ENCODE measurements at regions not wholly inside any gene's neighbourhood (a gene's known extent, or its start where the extent isn't known, plus 50 kb on each side); places are given as distances from the start of the nearest gene placed in this dataset.

DNA sequence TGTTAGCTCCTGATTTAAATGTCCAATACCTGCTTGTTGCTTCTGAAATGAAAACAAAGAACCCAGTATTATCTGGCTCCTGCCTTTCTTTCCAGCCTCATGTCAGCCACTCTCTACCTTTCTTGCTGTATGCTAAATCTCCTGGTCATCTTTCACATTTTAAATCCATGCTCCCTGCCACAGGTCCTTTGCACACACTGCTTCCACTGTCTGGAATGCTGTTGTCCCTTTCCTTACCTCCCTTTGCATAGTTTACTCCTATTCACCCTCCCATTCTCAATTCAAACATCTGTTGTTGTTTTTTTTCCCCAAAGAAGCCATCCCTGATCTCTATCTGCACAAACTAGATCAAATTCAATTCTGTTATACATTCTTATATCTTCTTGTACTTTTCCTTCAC, 97.0 kb upstream of the NR4A3 start:
- Histone ChIP-seq H3K36me3 (no peaks in the 10 kb centered on the region), H3K27me3 (no peaks in the 10 kb centered on the region), H3K4me3 (no peak overlapping the region), H3K9me3 (no peaks in the 10 kb centered on the region), H3K27ac (no peak overlapping the region), H3K4me1 (peaks cover 0 to 11% (median 6%) of the 10 kb centered on the region in 4 donors)
- TF ChIP-seq POLR2AphosphoS5 (IDR thresholded peaks at IDR 0.05): no peak
- TF ChIP-seq EP300 (IDR thresholded peaks at IDR 0.05): no peak
- TF ChIP-seq, protein P1, sequence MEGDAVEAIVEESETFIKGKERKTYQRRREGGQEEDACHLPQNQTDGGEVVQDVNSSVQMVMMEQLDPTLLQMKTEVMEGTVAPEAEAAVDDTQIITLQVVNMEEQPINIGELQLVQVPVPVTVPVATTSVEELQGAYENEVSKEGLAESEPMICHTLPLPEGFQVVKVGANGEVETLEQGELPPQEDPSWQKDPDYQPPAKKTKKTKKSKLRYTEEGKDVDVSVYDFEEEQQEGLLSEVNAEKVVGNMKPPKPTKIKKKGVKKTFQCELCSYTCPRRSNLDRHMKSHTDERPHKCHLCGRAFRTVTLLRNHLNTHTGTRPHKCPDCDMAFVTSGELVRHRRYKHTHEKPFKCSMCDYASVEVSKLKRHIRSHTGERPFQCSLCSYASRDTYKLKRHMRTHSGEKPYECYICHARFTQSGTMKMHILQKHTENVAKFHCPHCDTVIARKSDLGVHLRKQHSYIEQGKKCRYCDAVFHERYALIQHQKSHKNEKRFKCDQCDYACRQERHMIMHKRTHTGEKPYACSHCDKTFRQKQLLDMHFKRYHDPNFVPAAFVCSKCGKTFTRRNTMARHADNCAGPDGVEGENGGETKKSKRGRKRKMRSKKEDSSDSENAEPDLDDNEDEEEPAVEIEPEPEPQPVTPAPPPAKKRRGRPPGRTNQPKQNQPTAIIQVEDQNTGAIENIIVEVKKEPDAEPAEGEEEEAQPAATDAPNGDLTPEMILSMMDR (IDR thresholded peaks at IDR 0.05): no peak
- TF ChIP-seq POLR2A (IDR thresholded peaks at IDR 0.05): no peak
- ATAC-seq (ENCODE audit: low FRiP score in 2 of 2) (no peak), DNase-seq (no peak)

DNA sequence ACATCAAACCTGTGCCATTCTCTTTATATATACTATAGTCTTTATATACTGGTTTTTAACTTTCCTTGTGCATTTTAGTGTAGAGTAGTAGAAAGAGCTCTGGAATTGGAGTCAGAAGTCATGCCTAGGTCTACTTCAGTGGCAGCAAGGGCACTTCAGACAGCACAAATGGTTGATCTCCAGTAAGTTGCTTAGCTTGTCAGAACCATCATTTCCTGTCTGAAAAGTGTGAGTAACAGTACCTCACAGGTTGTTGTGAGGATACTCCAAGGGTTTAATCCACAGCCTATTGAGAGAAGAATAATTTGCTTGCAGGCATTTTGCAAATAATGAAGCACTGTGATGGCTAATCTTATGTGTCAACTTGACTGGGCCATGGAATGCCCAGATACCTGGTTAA, 95.8 kb upstream of the NR4A3 start:
- H3K4me1 ChIP-seq: peaks cover 0 to 4% (median 0%) of the 10 kb centered on the region in 4 donors
- no peaks in the 10 kb centered on the region for H3K36me3 ChIP-seq
- DNase-seq (no peak), ATAC-seq (ENCODE audit: low FRiP score in 2 of 2) (no peak)
- no peaks in the 10 kb centered on the region for H3K27me3 ChIP-seq
- no peaks in the 10 kb centered on the region for H3K9me3 ChIP-seq
- TF ChIP-seq POLR2AphosphoS5 (IDR thresholded peaks at IDR 0.05) (no peak), POLR2A (IDR thresholded peaks at IDR 0.05) (no peak)
- TF ChIP-seq, protein P1 (IDR thresholded peaks at IDR 0.05): no peak
- H3K27ac ChIP-seq: no peak overlapping the region
- H3K4me3 ChIP-seq: no peak overlapping the region

DNA sequence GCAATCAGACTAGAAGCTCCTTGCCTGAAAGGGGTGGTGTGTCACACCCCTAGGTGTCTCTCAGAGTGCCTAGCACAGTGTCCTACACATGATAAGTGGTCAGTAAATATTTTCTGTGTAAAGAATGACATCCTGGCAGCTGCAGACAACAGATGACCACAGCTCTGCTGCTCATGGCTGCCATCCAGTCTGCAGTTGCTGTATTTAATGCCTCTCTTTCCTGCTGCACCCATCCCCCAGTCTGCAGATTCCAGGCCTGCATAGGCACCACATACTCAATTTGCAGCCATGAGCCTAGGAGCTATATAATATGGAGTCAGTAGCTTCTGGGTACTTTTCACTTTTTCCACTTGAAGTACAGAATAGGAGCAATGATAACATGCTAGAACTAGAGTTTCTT, 94.9 kb upstream of the NR4A3 start:
- Histone ChIP-seq H3K4me1 (peaks cover 0 to under 1% (median 0%) of the 10 kb centered on the region in 4 donors), H3K27ac (no peak overlapping the region), H3K4me3 (no peak overlapping the region), H3K27me3 (no peaks in the 10 kb centered on the region), H3K9me3 (no peaks in the 10 kb centered on the region), H3K36me3 (no peaks in the 10 kb centered on the region)
- no peak for ATAC-seq (ENCODE audit: low FRiP score in 2 of 2)
- DNase-seq: no peak
- TF ChIP-seq POLR2A (IDR thresholded peaks at IDR 0.05): no peak
- TF ChIP-seq, protein P1 (IDR thresholded peaks at IDR 0.05): no peak
- TF ChIP-seq POLR2AphosphoS5 (IDR thresholded peaks at IDR 0.05): no peak
- TF ChIP-seq EP300 (IDR thresholded peaks at IDR 0.05): no peak

DNA sequence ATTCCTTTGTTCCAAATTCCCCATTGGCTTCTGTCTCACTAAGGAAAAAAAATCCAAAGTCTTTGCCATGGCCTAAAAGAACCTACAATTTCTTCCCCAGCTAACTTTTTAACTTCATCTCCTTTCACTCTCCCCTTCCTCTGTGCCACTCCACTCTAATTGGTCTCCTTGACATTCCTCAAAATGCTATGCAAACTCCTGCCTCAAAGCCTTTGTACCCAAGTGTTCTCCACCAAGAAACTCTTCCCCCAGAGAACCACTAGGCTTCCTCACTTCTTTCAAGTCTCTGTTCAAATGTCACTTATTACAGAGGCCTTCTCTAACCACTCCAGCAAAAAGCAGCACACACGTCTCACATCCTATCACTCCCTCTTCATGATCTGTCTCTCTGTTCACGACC, 91.6 kb upstream of the NR4A3 start:
- 64 to 81% methylated on average over 2 of the region's 2 CpGs for WGBS, 2 donors
- ATAC-seq (ENCODE audit: low FRiP score in 2 of 2): no peak
- no peak for DNase-seq
- Histone ChIP-seq H3K36me3 (no peaks in the 10 kb centered on the region), H3K9me3 (no peaks in the 10 kb centered on the region), H3K4me3 (no peak overlapping the region), H3K27ac (no peak overlapping the region), H3K27me3 (no peaks in the 10 kb centered on the region), H3K4me1 (peaks cover 0 to 8% (median 6%) of the 10 kb centered on the region in 4 donors)
- TF ChIP-seq, protein P1 (IDR thresholded peaks at IDR 0.05): no peak
- TF ChIP-seq POLR2A (IDR thresholded peaks at IDR 0.05): no peak
- no peak for TF ChIP-seq EP300 (IDR thresholded peaks at IDR 0.05)
- TF ChIP-seq POLR2AphosphoS5 (IDR thresholded peaks at IDR 0.05): no peak

DNA sequence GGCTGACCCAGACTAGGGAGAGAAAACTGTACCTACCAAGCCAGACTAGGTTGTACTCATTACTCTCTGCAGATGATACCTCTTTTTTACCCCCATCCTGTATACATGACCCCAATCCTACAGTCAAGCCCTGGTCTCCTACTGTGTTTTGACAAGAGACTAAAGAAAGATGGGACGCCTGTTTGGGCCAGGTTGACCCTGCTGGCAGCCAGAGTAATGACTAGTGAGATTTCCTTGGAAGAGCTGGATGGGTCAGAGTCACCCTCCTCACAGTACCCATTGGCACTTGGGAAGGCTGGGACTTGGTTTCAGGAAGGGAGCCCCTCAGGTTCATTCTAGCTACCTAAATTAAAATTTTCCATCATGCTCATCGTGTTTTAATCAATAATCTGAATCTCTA, 89.7 kb upstream of the NR4A3 start:
- H3K4me1 ChIP-seq: peaks cover 0 to 8% (median 6%) of the 10 kb centered on the region in 4 donors
- WGBS, 2 donors: 74 to 84% methylated on average over 2 of the region's 2 CpGs
- H3K9me3 ChIP-seq: no peaks in the 10 kb centered on the region
- TF ChIP-seq POLR2AphosphoS5 (IDR thresholded peaks at IDR 0.05): no peak
- no peak for TF ChIP-seq POLR2A (IDR thresholded peaks at IDR 0.05)
- no peak for TF ChIP-seq EP300 (IDR thresholded peaks at IDR 0.05)
- TF ChIP-seq, protein P1 (IDR thresholded peaks at IDR 0.05): no peak
- no peaks in the 10 kb centered on the region for H3K27me3 ChIP-seq
- H3K36me3 ChIP-seq: no peaks in the 10 kb centered on the region
- ATAC-seq (ENCODE audit: low FRiP score in 2 of 2) (no peak), DNase-seq (no peak)
- peak overlapping the region in 2 of 4 donors; percentile 17 to 24 for H3K27ac ChIP-seq
- no peak overlapping the region for H3K4me3 ChIP-seq

All from upper lobe of left lung (tissue), 6 donors.